Cardiac muscle cell (in vitro differentiated cells and primary cell): ENCODE measurements at regions not wholly inside any gene's neighbourhood (a gene's known extent, or its start where the extent isn't known, plus 50 kb on each side); places are given as distances from the start of the nearest gene placed in this dataset.
A peak's percentile ranks its signal among the peaks of the same experiment; 100 is the strongest.

Source experiments
- DNase-seq, 2 donors: peaks; one replicate each; pipeline versions ENCODE4 v3.0.0 to v3.0.0-alpha.2; 2010 to 2017; ENCODE audit warnings: low read depth in 1 of 2, low spot score in 1 of 2
- H3K27ac ChIP-seq: fragments of 200-600 bp; sonication (generic); 2 replicates; pipeline ENCODE4 v1.5.1; 2016
- H3K27me3 ChIP-seq: fragments of 200-600 bp; sonication (generic); 2 replicates; pipeline ENCODE4 v1.6.0; 2016; ENCODE audit warnings: control low read depth
- H3K36me3 ChIP-seq: fragments of 200-600 bp; sonication (generic); 2 replicates; pipeline ENCODE4 v1.5.1; 2016; ENCODE audit warnings: control low read depth
- H3K4me1 ChIP-seq: fragments of 200-600 bp; sonication (generic); 2 replicates; pipeline ENCODE4 v1.8.1; 2017; ENCODE audit warnings: low read depth, mild to moderate bottlenecking, mixed run types
- H3K4me3 ChIP-seq: fragments of 200-600 bp; sonication (generic); 2 replicates; pipeline ENCODE4 v1.5.1; 2016; ENCODE audit warnings: mild to moderate bottlenecking
- H3K9me3 ChIP-seq: fragments of 200-600 bp; sonication (generic); 2 replicates; pipeline ENCODE4 v1.5.1; 2017; ENCODE audit warnings: low read depth, mild to moderate bottlenecking, control low read depth
- CTCF ChIP-seq: IDR thresholded peaks from 2 replicates; pipeline ENCODE4 v1.5.1; 2012; ENCODE audit warnings: low read depth, mild to moderate bottlenecking, low read length

GRCh38 chrX:125407314-125407713 is 87.6 kb downstream of the TEX13C start:
- Histone ChIP-seq H3K9me3 (no peaks in the 10 kb centered on the region), H3K4me1 (no peaks in the 10 kb centered on the region)
- no peak for TF ChIP-seq CTCF

GRCh38 chrX:125420809-125421208 is 101.1 kb downstream of the TEX13C start:
- H3K27ac ChIP-seq: no peak overlapping the region
- H3K27me3 ChIP-seq: no peaks in the 10 kb centered on the region
- H3K36me3 ChIP-seq: no peaks in the 10 kb centered on the region
- no peaks in the 10 kb centered on the region for H3K9me3 ChIP-seq
- no peak overlapping the region for H3K4me3 ChIP-seq
- TF ChIP-seq CTCF: no peak
- no peaks in the 10 kb centered on the region for H3K4me1 ChIP-seq
- no peak for DNase-seq

More at GRCh38 chrX:125407314-125407713, 87.6 kb downstream of the TEX13C start:
- Histone ChIP-seq H3K4me3 (no peak overlapping the region), H3K27ac (no peak overlapping the region), H3K27me3 (no peaks in the 10 kb centered on the region), H3K36me3 (no peaks in the 10 kb centered on the region)
- no peak for DNase-seq

- H3K4me3 ChIP-seq: no peak overlapping the region
- no peaks in the 10 kb centered on the region for H3K27me3 ChIP-seq
- H3K36me3 ChIP-seq: no peaks in the 10 kb centered on the region
- no peak for DNase-seq
- no peaks in the 10 kb centered on the region for H3K4me1 ChIP-seq
- no peak for TF ChIP-seq CTCF
- no peak overlapping the region for H3K27ac ChIP-seq
- peaks cover 5% of the 10 kb centered on the region for H3K9me3 ChIP-seq
Measured at GRCh38 chrX:125422986-125423385, 103.3 kb downstream of the TEX13C start.

GRCh38 chrX:125424536-125424935 is 104.9 kb downstream of the TEX13C start:
- Histone ChIP-seq H3K4me3 (no peak overlapping the region), H3K4me1 (no peaks in the 10 kb centered on the region), H3K36me3 (no peaks in the 10 kb centered on the region), H3K9me3 (peaks cover 5% of the 10 kb centered on the region), H3K27me3 (no peaks in the 10 kb centered on the region), H3K27ac (no peak overlapping the region)
- DNase-seq: no peak
- TF ChIP-seq CTCF: no peak

GRCh38 chrX:125436855-125437254 is 117.2 kb downstream of the TEX13C start:
- no peak for TF ChIP-seq CTCF
- Histone ChIP-seq H3K4me3 (no peak overlapping the region), H3K36me3 (no peaks in the 10 kb centered on the region), H3K9me3 (no peaks in the 10 kb centered on the region), H3K27ac (no peak overlapping the region), H3K4me1 (no peaks in the 10 kb centered on the region), H3K27me3 (no peaks in the 10 kb centered on the region)
- DNase-seq: peak; percentile 0 to 47

GRCh38 chrX:125439194-125439849 is 119.7 kb downstream of the TEX13C start:
- Histone ChIP-seq H3K36me3 (no peaks in the 10 kb centered on the region), H3K9me3 (no peaks in the 10 kb centered on the region), H3K27ac (no peak overlapping the region), H3K4me1 (no peaks in the 10 kb centered on the region), H3K27me3 (no peaks in the 10 kb centered on the region), H3K4me3 (no peak overlapping the region)
- no peak for DNase-seq
- no peak for TF ChIP-seq CTCF
